ENCODE measurements at regions not wholly inside any gene's neighbourhood (a gene's known extent, or its start where the extent isn't known, plus 50 kb on each side); places are given as distances from the start of the nearest gene placed in this dataset.
"Not testable (repeated sequence)": the region's sequence is repeated elsewhere in the genome, so short reads cannot be mapped to it uniquely, and the experiment has no call there.

- H3K9ac ChIP-seq (ENCODE audit: low read length): no peak overlapping the region
- H3K4me1 ChIP-seq (ENCODE audit: control insufficient read depth, insufficient read depth, low read length): no peaks in the 10 kb centered on the region
- no peaks in the 10 kb centered on the region for H3K9me3 ChIP-seq (ENCODE audit: control insufficient read depth, low read length)
These were observed 433.2 kb downstream of the MAT2B start for GRCh38 chr5:163938595-163938994.

GRCh38 chr5:163941079-163941478 is 435.7 kb downstream of the MAT2B start:
- Histone ChIP-seq H3K4me3 (ENCODE audit: low read length) (no peak overlapping the region), H3K9me3 (ENCODE audit: control insufficient read depth, low read length) (no peaks in the 10 kb centered on the region), H3K4me1 (ENCODE audit: control insufficient read depth, insufficient read depth, low read length) (no peaks in the 10 kb centered on the region), H3K9ac (ENCODE audit: low read length) (no peak overlapping the region), H3K36me3 (ENCODE audit: control insufficient read depth, insufficient read depth, low read length) (no peaks in the 10 kb centered on the region), H3K27me3 (ENCODE audit: control insufficient read depth, insufficient read depth, low read length) (no peaks in the 10 kb centered on the region)

More at GRCh38 chr5:163938595-163938994, 433.2 kb downstream of the MAT2B start:
- H3K4me3 ChIP-seq (ENCODE audit: low read length): no peak overlapping the region
- no peaks in the 10 kb centered on the region for H3K27me3 ChIP-seq (ENCODE audit: control insufficient read depth, insufficient read depth, low read length)
- H3K36me3 ChIP-seq (ENCODE audit: control insufficient read depth, insufficient read depth, low read length): no peaks in the 10 kb centered on the region

GRCh38 chr5:163943546-163943945 is 438.1 kb downstream of the MAT2B start:
- no peak overlapping the region for H3K4me3 ChIP-seq (ENCODE audit: low read length)
- no peaks in the 10 kb centered on the region for H3K27me3 ChIP-seq (ENCODE audit: control insufficient read depth, insufficient read depth, low read length)
- no peaks in the 10 kb centered on the region for H3K9me3 ChIP-seq (ENCODE audit: control insufficient read depth, low read length)
- H3K4me1 ChIP-seq (ENCODE audit: control insufficient read depth, insufficient read depth, low read length): no peaks in the 10 kb centered on the region
- H3K36me3 ChIP-seq (ENCODE audit: control insufficient read depth, insufficient read depth, low read length): no peaks in the 10 kb centered on the region
- H3K9ac ChIP-seq (ENCODE audit: low read length): no peak overlapping the region

- Histone ChIP-seq H3K4me3 (ENCODE audit: low read length) (no peak overlapping the region), H3K27me3 (ENCODE audit: control insufficient read depth, insufficient read depth, low read length) (no peaks in the 10 kb centered on the region), H3K9me3 (ENCODE audit: control insufficient read depth, low read length) (no peaks in the 10 kb centered on the region), H3K36me3 (ENCODE audit: control insufficient read depth, insufficient read depth, low read length) (no peaks in the 10 kb centered on the region), H3K9ac (ENCODE audit: low read length) (no peak overlapping the region), H3K4me1 (ENCODE audit: control insufficient read depth, insufficient read depth, low read length) (no peaks in the 10 kb centered on the region)
These were observed 439.3 kb downstream of the MAT2B start for GRCh38 chr5:163944738-163945137.

GRCh38 chr5:163947848-163948666 is 442.6 kb downstream of the MAT2B start:
- Histone ChIP-seq H3K9me3 (ENCODE audit: control insufficient read depth, low read length) (no peaks in the 10 kb centered on the region), H3K27me3 (ENCODE audit: control insufficient read depth, insufficient read depth, low read length) (no peaks in the 10 kb centered on the region), H3K36me3 (ENCODE audit: control insufficient read depth, insufficient read depth, low read length) (no peaks in the 10 kb centered on the region), H3K4me1 (ENCODE audit: control insufficient read depth, insufficient read depth, low read length) (no peaks in the 10 kb centered on the region), H3K4me3 (ENCODE audit: low read length) (no peak overlapping the region), H3K9ac (ENCODE audit: low read length) (no peak overlapping the region)

GRCh38 chr5:163950248-163950647 is 444.8 kb downstream of the MAT2B start:
- Histone ChIP-seq H3K9me3 (ENCODE audit: control insufficient read depth, low read length) (no peaks in the 10 kb centered on the region), H3K4me3 (ENCODE audit: low read length) (no peak overlapping the region), H3K4me1 (ENCODE audit: control insufficient read depth, insufficient read depth, low read length) (no peaks in the 10 kb centered on the region), H3K36me3 (ENCODE audit: control insufficient read depth, insufficient read depth, low read length) (no peaks in the 10 kb centered on the region), H3K27me3 (ENCODE audit: control insufficient read depth, insufficient read depth, low read length) (no peaks in the 10 kb centered on the region), H3K9ac (ENCODE audit: low read length) (no peak overlapping the region)

GRCh38 chr5:163951069-163951468 is 445.6 kb downstream of the MAT2B start:
- Histone ChIP-seq H3K36me3 (ENCODE audit: control insufficient read depth, insufficient read depth, low read length) (no peaks in the 10 kb centered on the region), H3K4me3 (ENCODE audit: low read length) (no peak overlapping the region), H3K9ac (ENCODE audit: low read length) (no peak overlapping the region)

GRCh38 chr5:163953901-163954300 is 448.5 kb downstream of the MAT2B start:
- no peaks in the 10 kb centered on the region for H3K4me1 ChIP-seq (ENCODE audit: control insufficient read depth, insufficient read depth, low read length)
- no peak overlapping the region for H3K9ac ChIP-seq (ENCODE audit: low read length)
- no peaks in the 10 kb centered on the region for H3K27me3 ChIP-seq (ENCODE audit: control insufficient read depth, insufficient read depth, low read length)
- H3K9me3 ChIP-seq (ENCODE audit: control insufficient read depth, low read length): no peaks in the 10 kb centered on the region
- H3K36me3 ChIP-seq (ENCODE audit: control insufficient read depth, insufficient read depth, low read length): no peaks in the 10 kb centered on the region
- no peak overlapping the region for H3K4me3 ChIP-seq (ENCODE audit: low read length)

More at GRCh38 chr5:163951069-163951468, 445.6 kb downstream of the MAT2B start:
- Histone ChIP-seq H3K4me1 (ENCODE audit: control insufficient read depth, insufficient read depth, low read length) (no peaks in the 10 kb centered on the region), H3K27me3 (ENCODE audit: control insufficient read depth, insufficient read depth, low read length) (no peaks in the 10 kb centered on the region), H3K9me3 (ENCODE audit: control insufficient read depth, low read length) (no peaks in the 10 kb centered on the region)

GRCh38 chr5:163961230-163961629 is 455.8 kb downstream of the MAT2B start:
- not testable (repeated sequence) for H3K4me3 ChIP-seq (ENCODE audit: low read length); H3K36me3 ChIP-seq (ENCODE audit: control insufficient read depth, insufficient read depth, low read length); H3K9ac ChIP-seq (ENCODE audit: low read length); H3K4me1 ChIP-seq (ENCODE audit: control insufficient read depth, insufficient read depth, low read length); H3K9me3 ChIP-seq (ENCODE audit: control insufficient read depth, low read length); H3K27me3 ChIP-seq (ENCODE audit: control insufficient read depth, insufficient read depth, low read length)

GRCh38 chr5:163963881-163964280 is 458.5 kb downstream of the MAT2B start:
- Histone ChIP-seq H3K36me3 (ENCODE audit: control insufficient read depth, insufficient read depth, low read length) (no peaks in the 10 kb centered on the region), H3K27me3 (ENCODE audit: control insufficient read depth, insufficient read depth, low read length) (no peaks in the 10 kb centered on the region), H3K4me1 (ENCODE audit: control insufficient read depth, insufficient read depth, low read length) (no peaks in the 10 kb centered on the region), H3K4me3 (ENCODE audit: low read length) (no peak overlapping the region), H3K9ac (ENCODE audit: low read length) (no peak overlapping the region), H3K9me3 (ENCODE audit: control insufficient read depth, low read length) (no peaks in the 10 kb centered on the region)

- H3K27me3 ChIP-seq (ENCODE audit: control insufficient read depth, insufficient read depth, low read length): no peaks in the 10 kb centered on the region
- H3K4me1 ChIP-seq (ENCODE audit: control insufficient read depth, insufficient read depth, low read length): no peaks in the 10 kb centered on the region
- H3K9me3 ChIP-seq (ENCODE audit: control insufficient read depth, low read length): no peaks in the 10 kb centered on the region
- H3K36me3 ChIP-seq (ENCODE audit: control insufficient read depth, insufficient read depth, low read length): no peaks in the 10 kb centered on the region
- H3K4me3 ChIP-seq (ENCODE audit: low read length): no peak overlapping the region
- no peak overlapping the region for H3K9ac ChIP-seq (ENCODE audit: low read length)
These were observed 459.3 kb downstream of the MAT2B start for GRCh38 chr5:163964671-163965070.

GRCh38 chr5:163967268-163967667 is 461.8 kb downstream of the MAT2B start:
- Histone ChIP-seq H3K27me3 (ENCODE audit: control insufficient read depth, insufficient read depth, low read length) (no peaks in the 10 kb centered on the region), H3K4me3 (ENCODE audit: low read length) (no peak overlapping the region), H3K4me1 (ENCODE audit: control insufficient read depth, insufficient read depth, low read length) (no peaks in the 10 kb centered on the region), H3K36me3 (ENCODE audit: control insufficient read depth, insufficient read depth, low read length) (no peaks in the 10 kb centered on the region), H3K9me3 (ENCODE audit: control insufficient read depth, low read length) (no peaks in the 10 kb centered on the region), H3K9ac (ENCODE audit: low read length) (no peak overlapping the region)

Data from mucosa of stomach (tissue), 1 donor.